ENCODE measurements at regions not wholly inside any gene's neighbourhood (a gene's known extent, or its start where the extent isn't known, plus 50 kb on each side); places are given as distances from the start of the nearest gene placed in this dataset.

- no CpG with 5 or more reads among the region's 4 CpGs for WGBS (ENCODE audit: extremely low coverage, insufficient read length, low lambda C conversion rate)
- Histone ChIP-seq H4K5ac (ENCODE audit: insufficient read length, low read depth, low read length) (no peak overlapping the region), H3K9me3 (ENCODE audit: control insufficient read depth, low read depth, low read length) (no peaks in the 10 kb centered on the region), H2BK20ac (ENCODE audit: low read depth, low read length, poor library complexity, severe bottlenecking) (no peak overlapping the region), H3K14ac (ENCODE audit: insufficient read depth, low read length) (no peak overlapping the region), H3K56ac (ENCODE audit: insufficient read length, low read depth, low read length) (no peak overlapping the region), H3K4me1 (ENCODE audit: insufficient read depth, low read length) (no peaks in the 10 kb centered on the region), H2AFZ (ENCODE audit: low read length) (no peak overlapping the region), H2AK5ac (ENCODE audit: insufficient read length, low read length) (no peak overlapping the region), H3K27me3 (ENCODE audit: insufficient read depth, low read length) (peaks cover 6% of the 10 kb centered on the region; the same call in 1 of the 2 replicates), H3K23ac (ENCODE audit: insufficient read length, low read depth, low read length) (no peak overlapping the region), H3K79me1 (ENCODE audit: insufficient read depth, low read depth, low read length, poor library complexity, severe bottlenecking) (no peaks in the 10 kb centered on the region), H3K4me2 (ENCODE audit: insufficient read depth, insufficient read length, low read length) (no peak overlapping the region), H3K23me2 (ENCODE audit: insufficient read length, low read depth, low read length, poor library complexity, severe bottlenecking) (no peaks in the 10 kb centered on the region), H3K18ac (ENCODE audit: insufficient read length, low read depth, low read length) (no peak overlapping the region), H2BK120ac (ENCODE audit: low read depth, low read length, poor library complexity, severe bottlenecking) (no peak overlapping the region), H3K9ac (ENCODE audit: extremely low read depth, insufficient read length, low read length) (no peak overlapping the region), H3T11ph (ENCODE audit: low read length) (no peak overlapping the region), H2BK12ac (ENCODE audit: insufficient read length, low read depth, low read length) (no peak overlapping the region), H3K4ac (ENCODE audit: low read depth, low read length) (no peak overlapping the region), H4K8ac (replicated peaks; ENCODE audit: insufficient read length, low read depth, low read length) (no peak overlapping the region), H3K79me2 (ENCODE audit: insufficient read depth, low read length) (no peaks in the 10 kb centered on the region), H4K20me1 (ENCODE audit: control insufficient read depth, insufficient read depth, insufficient read length) (no peaks in the 10 kb centered on the region), H3K27ac (ENCODE audit: insufficient read length, low read depth, low read length) (no peak overlapping the region), H4K91ac (ENCODE audit: insufficient read length, low read depth, low read length) (no peak overlapping the region), H2BK5ac (ENCODE audit: insufficient read length, low read length) (no peak overlapping the region), H2BK15ac (ENCODE audit: low read depth, low read length) (no peak overlapping the region)
- no peak for TF ChIP-seq CTCF (conservative IDR thresholded peaks at IDR 0.05)
- Mint-ChIP-seq H3K36me3 (ENCODE audit: insufficient read depth in 1 of 3, low read depth in 3 of 3) (peaks cover 0 to 5% (median 0%) of the 10 kb centered on the region in 3 experiments; a peak in 1 of 7 replicates), H3K9me3 (peaks cover 0 to 6% of the 10 kb centered on the region in 2 experiments; a peak in 2 of 5 replicates), H3K27ac (no peak overlapping the region; a peak in 2 of 7 replicates), H3K27me3 (ENCODE audit: low read depth) (peaks cover 70% of the 10 kb centered on the region), H3K4me1 (peaks cover 23% of the 10 kb centered on the region in 2 experiments), H3K4me3 (no peak overlapping the region)
- DNase-seq: no peak
Observed at GRCh38 chr14:94904636-94905035, 134.7 kb upstream of the GSC start.

Measured in H9 (cell line).